Fibroblast of villous mesenchyme (primary cell): ENCODE measurements at regions not wholly inside any gene's neighbourhood (a gene's known extent, or its start where the extent isn't known, plus 50 kb on each side); places are given as distances from the start of the nearest gene placed in this dataset.

ENCODE experiments used
- DNase-seq: peaks from one replicate; pipeline ENCODE4 v3.0.0-alpha.2; 2010; ENCODE audit warnings: low read depth
- H3K4me3 ChIP-seq: 2 replicates; pipeline ENCODE4 v1.5.1; 2011; ENCODE audit warnings: low read depth, mild to moderate bottlenecking, low read length
- CTCF ChIP-seq: IDR thresholded peaks from 2 replicates; pipeline ENCODE4 v1.5.1; 2012; ENCODE audit warnings: low read depth, mild to moderate bottlenecking, low read length; ENCODE audit not compliant: insufficient read depth

GRCh38 chr7:117997862-117998825 is 124.9 kb upstream of the CTTNBP2 start:
- H3K4me3 ChIP-seq = no peak overlapping the region
- no peak for TF ChIP-seq CTCF
- no peak for DNase-seq

GRCh38 chr7:118000480-118001202 is 127.4 kb upstream of the CTTNBP2 start:
- no peak for DNase-seq
- no peak overlapping the region for H3K4me3 ChIP-seq
- TF ChIP-seq CTCF = no peak

GRCh38 chr7:118003476-118003875 is 130.2 kb upstream of the CTTNBP2 start:
- DNase-seq = no peak
- TF ChIP-seq CTCF = no peak
- H3K4me3 ChIP-seq = no peak overlapping the region

- no peak for DNase-seq
- TF ChIP-seq CTCF = no peak
- H3K4me3 ChIP-seq = no peak overlapping the region
Measured at GRCh38 chr7:118005026-118005425, 131.8 kb upstream of the CTTNBP2 start.

- no peak for TF ChIP-seq CTCF
- DNase-seq = no peak
- no peak overlapping the region for H3K4me3 ChIP-seq
Measured at GRCh38 chr7:118006979-118007378, 133.7 kb upstream of the CTTNBP2 start.

- TF ChIP-seq CTCF = no peak
- no peak for DNase-seq
- H3K4me3 ChIP-seq = no peak overlapping the region
Measured at GRCh38 chr7:118009419-118009818, 136.2 kb upstream of the CTTNBP2 start.
